Fibroblast of the conjunctiva (primary cell): ENCODE measurements at regions not wholly inside any gene's neighbourhood (a gene's known extent, or its start where the extent isn't known, plus 50 kb on each side); places are given as distances from the start of the nearest gene placed in this dataset.

Experiments
- DNase-seq: peaks from one replicate; pipeline ENCODE4 v3.0.0-alpha.2; 2010; ENCODE audit warnings: low read depth

- DNase-seq: no peak
Measured at GRCh38 chr20:11128721-11129120, 454.9 kb upstream of the JAG1 start.

- DNase-seq: no peak
Measured at GRCh38 chr20:11130554-11131166, 456.9 kb upstream of the JAG1 start.

- DNase-seq: no peak
Measured at GRCh38 chr20:11132819-11133415, 459.1 kb upstream of the JAG1 start.

- no peak for DNase-seq
Measured at GRCh38 chr20:11136691-11137090, 462.9 kb upstream of the JAG1 start.

- DNase-seq: no peak
Measured at GRCh38 chr20:11137688-11138087, 463.9 kb upstream of the JAG1 start.

GRCh38 chr20:11140359-11140758 is 466.6 kb upstream of the JAG1 start:
- DNase-seq: peak; percentile 36

GRCh38 chr20:11143481-11143880 is 469.7 kb upstream of the JAG1 start:
- no peak for DNase-seq

- DNase-seq: no peak
Measured at GRCh38 chr20:11144114-11144950, 470.5 kb upstream of the JAG1 start.

GRCh38 chr20:11145616-11146015 is 471.8 kb upstream of the JAG1 start:
- no peak for DNase-seq

GRCh38 chr20:11153819-11154218 is 480.0 kb upstream of the JAG1 start:
- DNase-seq: no peak

- DNase-seq: no peak
Measured at GRCh38 chr20:11155156-11155756, 481.5 kb upstream of the JAG1 start.

- no peak for DNase-seq
Measured at GRCh38 chr20:11156922-11157321, 483.1 kb upstream of the JAG1 start.

- DNase-seq: no peak
Measured at GRCh38 chr20:11158146-11158545, 484.3 kb upstream of the JAG1 start.

GRCh38 chr20:11158589-11158988 is 484.8 kb upstream of the JAG1 start:
- no peak for DNase-seq

- DNase-seq: peak; percentile 10
Measured at GRCh38 chr20:11159728-11160127, 485.9 kb upstream of the JAG1 start.

GRCh38 chr20:11162026-11162775 is 488.4 kb upstream of the JAG1 start:
- no peak for DNase-seq

- DNase-seq: no peak
Measured at GRCh38 chr20:11165789-11166188, 492.0 kb upstream of the JAG1 start.

GRCh38 chr20:11166712-11167111 is 492.9 kb upstream of the JAG1 start:
- DNase-seq: no peak

GRCh38 chr20:11168026-11168425 is 494.2 kb upstream of the JAG1 start:
- DNase-seq: no peak

- no peak for DNase-seq
Measured at GRCh38 chr20:11170025-11170424, 496.2 kb upstream of the JAG1 start.

GRCh38 chr20:11170565-11170964 is 496.8 kb upstream of the JAG1 start:
- no peak for DNase-seq

- no peak for DNase-seq
Measured at GRCh38 chr20:11172881-11173280, 499.1 kb upstream of the JAG1 start.
